ENCODE measurements at regions not wholly inside any gene's neighbourhood (a gene's known extent, or its start where the extent isn't known, plus 50 kb on each side); places are given as distances from the start of the nearest gene placed in this dataset.

- Histone ChIP-seq H3K9me3 (ENCODE audit: low read depth) (no peaks in the 10 kb centered on the region), H3K4me3 (no peak overlapping the region)
These were observed 440.9 kb downstream of the PDCD6IP start for GRCh38 chr3:34239287-34239686.

GRCh38 chr3:34239875-34240274 lies 441.4 kb downstream of the PDCD6IP start:
- DNase-seq (ENCODE audit: low read depth in 1 of 2, low spot score in 1 of 2), result no peak
- H3K9me3 ChIP-seq (ENCODE audit: low read depth), result no peaks in the 10 kb centered on the region
- H3K27ac ChIP-seq, result no peak overlapping the region
- no peaks in the 10 kb centered on the region for H3K27me3 ChIP-seq
- H3K36me3 ChIP-seq, result no peaks in the 10 kb centered on the region
- H3K4me3 ChIP-seq, result no peak overlapping the region
- TF ChIP-seq CTCF (IDR thresholded peaks at IDR 0.05; ENCODE audit: low read depth, low read length), result no peak
- peaks cover 4% of the 10 kb centered on the region for H3K4me1 ChIP-seq (ENCODE audit: low read depth)

More at GRCh38 chr3:34239287-34239686, 440.9 kb downstream of the PDCD6IP start:
- Histone ChIP-seq H3K27me3 (no peaks in the 10 kb centered on the region), H3K27ac (no peak overlapping the region), H3K4me1 (ENCODE audit: low read depth) (peaks cover 4% of the 10 kb centered on the region), H3K36me3 (no peaks in the 10 kb centered on the region)
- DNase-seq (ENCODE audit: low read depth in 1 of 2, low spot score in 1 of 2), result no peak
- TF ChIP-seq CTCF (IDR thresholded peaks at IDR 0.05; ENCODE audit: low read depth, low read length), result no peak

GRCh38 chr3:34247401-34247800 lies 449.0 kb downstream of the PDCD6IP start:
- Histone ChIP-seq H3K9me3 (ENCODE audit: low read depth) (no peaks in the 10 kb centered on the region), H3K27ac (no peak overlapping the region), H3K27me3 (no peaks in the 10 kb centered on the region), H3K4me1 (ENCODE audit: low read depth) (no peaks in the 10 kb centered on the region), H3K4me3 (no peak overlapping the region), H3K36me3 (no peaks in the 10 kb centered on the region)
- DNase-seq (ENCODE audit: low read depth in 1 of 2, low spot score in 1 of 2), result no peak
- no peak for TF ChIP-seq CTCF (IDR thresholded peaks at IDR 0.05; ENCODE audit: low read depth, low read length)

- no peak overlapping the region for H3K4me3 ChIP-seq
- H3K9me3 ChIP-seq (ENCODE audit: low read depth), result no peaks in the 10 kb centered on the region
- no peaks in the 10 kb centered on the region for H3K36me3 ChIP-seq
- no peak overlapping the region for H3K27ac ChIP-seq
- no peak for TF ChIP-seq CTCF (IDR thresholded peaks at IDR 0.05; ENCODE audit: low read depth, low read length)
- H3K27me3 ChIP-seq, result no peaks in the 10 kb centered on the region
- DNase-seq (ENCODE audit: low read depth in 1 of 2, low spot score in 1 of 2), result no peak
- H3K4me1 ChIP-seq (ENCODE audit: low read depth), result no peaks in the 10 kb centered on the region
These were observed 449.9 kb downstream of the PDCD6IP start for GRCh38 chr3:34248352-34248751.

GRCh38 chr3:34254285-34254684 lies 455.9 kb downstream of the PDCD6IP start:
- Histone ChIP-seq H3K27me3 (no peaks in the 10 kb centered on the region), H3K27ac (no peak overlapping the region), H3K36me3 (no peaks in the 10 kb centered on the region), H3K4me1 (ENCODE audit: low read depth) (peaks cover 18% of the 10 kb centered on the region), H3K4me3 (no peak overlapping the region), H3K9me3 (ENCODE audit: low read depth) (no peaks in the 10 kb centered on the region)
- no peak for TF ChIP-seq CTCF (IDR thresholded peaks at IDR 0.05; ENCODE audit: low read depth, low read length)
- no peak for DNase-seq (ENCODE audit: low read depth in 1 of 2, low spot score in 1 of 2)

- H3K4me1 ChIP-seq (ENCODE audit: low read depth), result peaks cover 23% of the 10 kb centered on the region
- no peak for DNase-seq (ENCODE audit: low read depth in 1 of 2, low spot score in 1 of 2)
- no peak for TF ChIP-seq CTCF (IDR thresholded peaks at IDR 0.05; ENCODE audit: low read depth, low read length)
- no peaks in the 10 kb centered on the region for H3K36me3 ChIP-seq
- no peaks in the 10 kb centered on the region for H3K9me3 ChIP-seq (ENCODE audit: low read depth)
- H3K4me3 ChIP-seq, result no peak overlapping the region
- H3K27me3 ChIP-seq, result no peaks in the 10 kb centered on the region
- no peak overlapping the region for H3K27ac ChIP-seq
These were observed 457.6 kb downstream of the PDCD6IP start for GRCh38 chr3:34256021-34256420.

Data from cardiac muscle cell (in vitro differentiated cells and primary cell).